ENCODE measurements at regions not wholly inside any gene's neighbourhood (a gene's known extent, or its start where the extent isn't known, plus 50 kb on each side); places are given as distances from the start of the nearest gene placed in this dataset.

DNA sequence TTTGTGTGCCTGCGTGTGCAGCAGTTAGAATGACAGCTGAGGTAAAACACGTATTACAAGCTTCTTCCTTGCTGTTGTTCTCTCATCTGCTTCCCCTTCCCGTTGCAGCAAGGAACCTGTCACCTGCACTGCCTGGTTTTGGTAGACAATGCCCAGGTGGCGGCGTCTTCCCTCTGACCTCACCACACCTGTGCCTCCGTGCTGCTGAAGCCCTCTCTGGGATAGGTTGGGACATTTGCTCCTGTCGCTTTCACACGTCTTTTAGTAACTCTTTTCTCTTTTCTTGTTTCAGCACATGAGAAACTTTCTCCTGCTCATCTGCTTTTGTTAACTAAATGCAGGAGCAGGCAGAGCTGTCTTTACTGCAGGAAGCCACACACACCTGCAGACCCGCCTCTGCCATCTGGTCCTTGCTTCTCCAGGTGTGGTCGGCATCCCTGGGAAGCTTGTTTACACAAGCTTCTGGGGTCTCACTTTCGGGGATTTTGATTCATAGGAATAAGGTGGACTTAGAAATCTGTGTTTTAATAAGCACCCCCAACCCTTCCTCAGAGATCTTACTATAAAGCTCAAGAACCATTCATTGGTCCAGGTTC, 60.7 kb upstream of the EXOC6 start:
- TF ChIP-seq, protein P1, sequence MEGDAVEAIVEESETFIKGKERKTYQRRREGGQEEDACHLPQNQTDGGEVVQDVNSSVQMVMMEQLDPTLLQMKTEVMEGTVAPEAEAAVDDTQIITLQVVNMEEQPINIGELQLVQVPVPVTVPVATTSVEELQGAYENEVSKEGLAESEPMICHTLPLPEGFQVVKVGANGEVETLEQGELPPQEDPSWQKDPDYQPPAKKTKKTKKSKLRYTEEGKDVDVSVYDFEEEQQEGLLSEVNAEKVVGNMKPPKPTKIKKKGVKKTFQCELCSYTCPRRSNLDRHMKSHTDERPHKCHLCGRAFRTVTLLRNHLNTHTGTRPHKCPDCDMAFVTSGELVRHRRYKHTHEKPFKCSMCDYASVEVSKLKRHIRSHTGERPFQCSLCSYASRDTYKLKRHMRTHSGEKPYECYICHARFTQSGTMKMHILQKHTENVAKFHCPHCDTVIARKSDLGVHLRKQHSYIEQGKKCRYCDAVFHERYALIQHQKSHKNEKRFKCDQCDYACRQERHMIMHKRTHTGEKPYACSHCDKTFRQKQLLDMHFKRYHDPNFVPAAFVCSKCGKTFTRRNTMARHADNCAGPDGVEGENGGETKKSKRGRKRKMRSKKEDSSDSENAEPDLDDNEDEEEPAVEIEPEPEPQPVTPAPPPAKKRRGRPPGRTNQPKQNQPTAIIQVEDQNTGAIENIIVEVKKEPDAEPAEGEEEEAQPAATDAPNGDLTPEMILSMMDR (IDR thresholded peaks at IDR 0.05) = no peak
- no peak for TF ChIP-seq POLR2A (IDR thresholded peaks at IDR 0.05)
